ENCODE measurements at regions not wholly inside any gene's neighbourhood (a gene's known extent, or its start where the extent isn't known, plus 50 kb on each side); places are given as distances from the start of the nearest gene placed in this dataset.

DNA sequence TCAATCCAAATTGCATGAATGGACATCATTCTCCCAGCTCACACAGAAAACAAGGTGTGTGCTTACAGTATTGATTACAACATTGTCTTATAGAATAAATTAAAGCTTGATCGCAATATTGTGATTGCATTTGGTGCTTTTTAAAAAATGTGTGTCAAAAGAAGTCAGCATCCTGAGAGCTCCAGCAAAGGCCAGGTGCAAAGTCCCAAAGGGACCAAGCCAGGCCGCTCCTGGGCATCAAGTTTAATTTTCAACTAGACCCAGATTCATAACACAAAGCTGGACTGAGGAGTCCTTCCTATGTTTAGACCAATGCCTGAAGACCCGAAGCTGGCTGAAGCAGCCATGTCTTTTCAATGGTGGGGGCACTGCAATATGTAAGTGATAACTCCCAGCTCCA, 295.6 kb downstream of the IRX2 start:
- H3K4me1 Mint-ChIP-seq, result no peaks in the 10 kb centered on the region
- ATAC-seq (ENCODE audit: low read depth) (no peak), DNase-seq (ENCODE audit: low spot score in 2 of 2) (no peak)
- no peak overlapping the region for H3K27ac Mint-ChIP-seq
- no peaks in the 10 kb centered on the region for H3K9me3 Mint-ChIP-seq
- no peaks in the 10 kb centered on the region for H3K36me3 Mint-ChIP-seq
- H3K27me3 Mint-ChIP-seq, result peaks cover 2% of the 10 kb centered on the region
- no peak overlapping the region for H3K4me3 Mint-ChIP-seq

DNA sequence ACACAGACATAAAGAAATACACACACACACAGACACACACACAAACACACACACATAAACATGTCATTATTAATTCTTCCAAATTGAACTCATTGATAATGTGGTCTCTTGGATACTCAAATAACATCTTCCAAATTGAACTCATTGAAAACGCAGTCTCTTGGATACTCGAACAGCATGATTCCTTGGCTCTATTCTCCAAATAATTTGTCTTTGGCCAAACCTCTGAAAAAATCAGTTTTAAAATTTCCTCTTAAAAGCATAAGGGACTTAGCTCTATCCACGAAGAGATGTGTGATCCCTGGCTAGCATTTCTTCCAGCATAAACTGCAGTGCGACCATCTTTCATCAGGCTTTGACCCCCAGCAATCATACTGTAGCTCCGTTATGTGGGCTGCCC, 296.6 kb downstream of the IRX2 start:
- no peaks in the 10 kb centered on the region for H3K36me3 Mint-ChIP-seq
- no peak overlapping the region for H3K4me3 Mint-ChIP-seq
- H3K27me3 Mint-ChIP-seq, result no peaks in the 10 kb centered on the region
- ATAC-seq (ENCODE audit: low read depth) (no peak), DNase-seq (ENCODE audit: low spot score in 2 of 2) (no peak)
- H3K9me3 Mint-ChIP-seq, result no peaks in the 10 kb centered on the region
- H3K4me1 Mint-ChIP-seq, result no peaks in the 10 kb centered on the region
- no peak overlapping the region for H3K27ac Mint-ChIP-seq

DNA sequence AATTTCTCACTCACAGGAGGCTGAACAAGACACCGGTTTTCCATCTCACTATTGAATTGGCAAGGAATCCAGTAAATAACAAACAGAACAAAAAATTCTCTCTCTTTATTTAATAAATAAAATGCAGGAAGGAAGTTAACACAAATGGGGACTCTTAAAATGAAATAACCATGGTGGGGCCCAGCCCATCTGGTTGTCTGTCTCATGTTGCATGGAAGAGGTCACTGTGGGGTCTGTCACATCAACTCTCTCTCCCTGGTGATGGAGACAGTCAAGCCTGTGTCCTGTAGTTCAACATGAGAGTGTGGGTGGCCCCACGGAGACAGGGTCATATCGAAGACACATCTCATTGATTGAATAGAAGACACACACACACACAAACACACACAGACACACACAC, 297.7 kb downstream of the IRX2 start:
- ATAC-seq (ENCODE audit: low read depth) (no peak), DNase-seq (ENCODE audit: low spot score in 2 of 2) (no peak)
- H3K4me3 Mint-ChIP-seq, result no peak overlapping the region
- no peak overlapping the region for H3K27ac Mint-ChIP-seq
- H3K27me3 Mint-ChIP-seq, result no peaks in the 10 kb centered on the region
- H3K9me3 Mint-ChIP-seq, result no peaks in the 10 kb centered on the region
- H3K4me1 Mint-ChIP-seq, result no peaks in the 10 kb centered on the region
- no peaks in the 10 kb centered on the region for H3K36me3 Mint-ChIP-seq

DNA sequence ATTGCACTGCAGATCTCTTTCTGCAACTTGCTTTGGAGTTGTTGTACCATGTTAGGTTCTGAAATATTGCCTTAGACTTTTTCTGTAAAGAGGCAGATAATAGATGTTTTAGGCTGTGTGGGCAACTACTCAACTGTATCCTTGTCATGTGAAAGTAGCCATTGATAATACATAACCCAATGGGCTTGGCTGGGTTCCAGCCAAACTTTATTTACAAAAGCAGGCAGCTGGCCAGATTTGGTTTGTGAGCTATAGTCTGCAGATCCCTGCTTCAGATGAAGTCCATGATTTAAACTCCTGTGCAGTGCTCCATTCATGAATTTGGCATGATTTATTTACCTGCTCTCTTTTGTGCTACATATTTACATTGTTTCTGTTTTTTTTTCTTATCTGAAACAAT, 300.4 kb downstream of the IRX2 start:
- Mint-ChIP-seq H3K4me3 (no peak overlapping the region), H3K36me3 (no peaks in the 10 kb centered on the region), H3K27me3 (no peaks in the 10 kb centered on the region), H3K9me3 (peaks cover 11% of the 10 kb centered on the region), H3K27ac (no peak overlapping the region), H3K4me1 (no peaks in the 10 kb centered on the region)
- DNase-seq (ENCODE audit: low spot score in 2 of 2) (no peak), ATAC-seq (ENCODE audit: low read depth) (no peak)

DNA sequence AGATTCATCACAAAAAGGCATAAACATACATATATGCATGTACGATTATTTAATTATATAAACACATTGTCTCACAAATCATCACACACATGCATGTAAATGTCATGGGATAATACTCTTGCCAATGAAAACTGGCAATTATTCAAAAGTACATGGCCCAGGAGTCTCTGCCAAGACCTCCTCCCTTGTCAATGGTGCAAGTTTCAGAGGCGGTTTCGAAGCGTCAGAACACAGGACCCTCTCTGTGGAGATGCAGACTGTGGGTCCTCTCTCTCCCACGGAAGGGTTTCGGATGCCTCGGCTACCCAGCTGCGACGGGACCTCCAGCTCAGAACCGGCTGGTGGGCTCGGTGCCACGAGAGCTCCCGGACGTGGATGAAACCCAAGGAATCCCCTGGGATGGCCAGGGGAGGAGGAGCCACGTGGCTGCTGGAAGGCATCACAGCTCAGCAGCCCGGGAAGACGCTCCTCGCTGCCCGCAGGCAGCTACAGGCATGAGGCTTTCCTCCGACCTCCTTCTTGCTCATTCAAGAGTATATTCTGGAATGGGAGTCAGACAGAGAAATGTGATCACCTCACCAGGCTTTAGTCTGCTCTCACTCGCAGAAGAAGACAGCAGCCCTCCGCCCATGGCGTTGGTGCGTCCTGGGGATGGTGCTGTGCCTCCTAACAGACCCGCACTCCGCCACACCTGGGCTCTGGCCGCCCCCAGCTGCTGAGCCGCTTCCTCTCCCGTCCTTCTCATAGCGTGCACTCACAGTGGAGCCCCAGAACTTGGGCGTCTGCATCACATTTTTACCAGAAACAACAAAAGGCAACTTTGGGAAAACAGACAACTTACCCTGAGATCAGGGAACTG, 308.8 kb downstream of the IRX2 start:
- DNase-seq (ENCODE audit: low spot score in 2 of 2), result no peak
- Mint-ChIP-seq H3K4me3 (no peak overlapping the region), H3K9me3 (peaks cover 9% of the 10 kb centered on the region), H3K27ac (no peak overlapping the region), H3K4me1 (no peaks in the 10 kb centered on the region), H3K27me3 (no peaks in the 10 kb centered on the region), H3K36me3 (no peaks in the 10 kb centered on the region)
- ATAC-seq (ENCODE audit: low read depth), result no peak

DNA sequence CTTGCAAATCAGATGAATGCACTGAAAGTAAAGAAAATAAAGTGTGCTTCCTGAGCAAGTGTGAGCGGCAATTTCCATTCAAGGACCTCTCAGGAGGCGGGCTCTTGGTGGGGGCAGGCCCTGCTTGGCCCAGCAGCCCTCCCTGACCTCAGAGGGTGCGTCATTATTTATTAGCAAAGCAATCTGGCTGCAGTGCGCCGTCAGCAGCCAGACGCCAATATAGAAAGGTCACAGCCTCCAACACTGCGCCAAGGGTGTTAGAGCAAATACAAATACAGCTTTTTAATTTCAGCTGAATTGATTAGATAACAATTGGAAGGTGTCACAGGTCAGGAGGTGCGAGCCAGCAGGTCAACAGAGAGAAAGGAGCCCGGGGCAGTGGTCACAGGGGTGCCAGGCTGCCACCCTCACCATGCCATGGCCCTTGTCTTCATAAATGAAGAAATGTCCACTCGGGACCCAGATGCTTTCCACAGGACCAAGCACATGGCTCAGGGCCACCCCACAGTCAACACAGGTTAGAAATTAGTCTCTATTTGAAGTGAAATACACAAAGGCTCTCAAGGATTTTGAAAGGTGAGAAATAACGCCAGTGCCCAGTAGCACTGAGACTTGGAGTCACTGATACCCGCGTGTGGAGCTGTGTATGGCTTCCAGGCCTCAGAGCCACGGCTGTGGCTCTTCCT, 309.8 kb downstream of the IRX2 start:
- Mint-ChIP-seq H3K4me1 (no peaks in the 10 kb centered on the region), H3K4me3 (no peak overlapping the region), H3K36me3 (no peaks in the 10 kb centered on the region), H3K27ac (no peak overlapping the region), H3K9me3 (peaks cover 2% of the 10 kb centered on the region), H3K27me3 (no peaks in the 10 kb centered on the region)
- ATAC-seq (ENCODE audit: low read depth) (no peak), DNase-seq (ENCODE audit: low spot score in 2 of 2) (no peak)

DNA sequence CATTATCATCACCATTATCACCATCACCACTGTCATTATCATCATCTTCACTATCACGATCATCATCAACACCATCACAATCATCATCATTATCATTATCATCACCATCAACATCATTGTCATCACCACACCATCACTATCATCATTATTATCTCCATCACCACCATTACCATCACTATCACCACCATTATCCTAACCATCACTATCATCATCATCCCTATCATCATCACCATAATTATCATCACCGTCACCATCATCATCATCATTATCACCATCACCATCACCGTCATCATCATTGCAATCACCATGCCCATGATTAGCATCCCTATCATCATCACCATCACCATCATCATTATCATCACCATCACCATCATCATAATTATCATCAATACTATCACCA, 311.9 kb downstream of the IRX2 start:
- Mint-ChIP-seq H3K4me3 (no peak overlapping the region), H3K4me1 (no peaks in the 10 kb centered on the region), H3K27me3 (no peaks in the 10 kb centered on the region), H3K27ac (no peak overlapping the region), H3K36me3 (no peaks in the 10 kb centered on the region), H3K9me3 (no peaks in the 10 kb centered on the region)
- ATAC-seq (ENCODE audit: low read depth) (no peak), DNase-seq (ENCODE audit: low spot score in 2 of 2) (no peak)

DNA sequence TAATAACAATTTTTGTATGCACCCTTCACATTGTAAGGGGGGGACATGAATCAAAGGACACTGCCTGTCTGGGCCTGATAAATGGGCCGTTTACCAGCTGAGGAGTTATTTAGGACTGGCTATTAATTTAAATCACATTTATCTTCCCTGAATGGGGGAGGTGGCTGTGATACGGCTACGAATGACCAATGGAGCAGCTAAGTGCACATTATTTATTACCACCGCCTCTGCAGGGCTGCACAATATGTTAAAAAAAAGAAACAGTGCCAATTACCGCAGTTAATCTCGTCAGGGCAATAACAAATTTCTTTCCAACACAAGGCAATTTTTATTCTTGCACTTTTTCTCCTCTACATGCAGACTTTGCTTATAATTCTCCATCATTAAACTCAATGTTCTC, 318.4 kb downstream of the IRX2 start:
- no peak for ATAC-seq (ENCODE audit: low read depth)
- no peaks in the 10 kb centered on the region for H3K36me3 Mint-ChIP-seq
- no peak for DNase-seq (ENCODE audit: low spot score in 2 of 2)
- no peak overlapping the region for H3K4me3 Mint-ChIP-seq
- no peaks in the 10 kb centered on the region for H3K4me1 Mint-ChIP-seq
- H3K27me3 Mint-ChIP-seq, result no peaks in the 10 kb centered on the region
- no peaks in the 10 kb centered on the region for H3K9me3 Mint-ChIP-seq
- H3K27ac Mint-ChIP-seq, result no peak overlapping the region

DNA sequence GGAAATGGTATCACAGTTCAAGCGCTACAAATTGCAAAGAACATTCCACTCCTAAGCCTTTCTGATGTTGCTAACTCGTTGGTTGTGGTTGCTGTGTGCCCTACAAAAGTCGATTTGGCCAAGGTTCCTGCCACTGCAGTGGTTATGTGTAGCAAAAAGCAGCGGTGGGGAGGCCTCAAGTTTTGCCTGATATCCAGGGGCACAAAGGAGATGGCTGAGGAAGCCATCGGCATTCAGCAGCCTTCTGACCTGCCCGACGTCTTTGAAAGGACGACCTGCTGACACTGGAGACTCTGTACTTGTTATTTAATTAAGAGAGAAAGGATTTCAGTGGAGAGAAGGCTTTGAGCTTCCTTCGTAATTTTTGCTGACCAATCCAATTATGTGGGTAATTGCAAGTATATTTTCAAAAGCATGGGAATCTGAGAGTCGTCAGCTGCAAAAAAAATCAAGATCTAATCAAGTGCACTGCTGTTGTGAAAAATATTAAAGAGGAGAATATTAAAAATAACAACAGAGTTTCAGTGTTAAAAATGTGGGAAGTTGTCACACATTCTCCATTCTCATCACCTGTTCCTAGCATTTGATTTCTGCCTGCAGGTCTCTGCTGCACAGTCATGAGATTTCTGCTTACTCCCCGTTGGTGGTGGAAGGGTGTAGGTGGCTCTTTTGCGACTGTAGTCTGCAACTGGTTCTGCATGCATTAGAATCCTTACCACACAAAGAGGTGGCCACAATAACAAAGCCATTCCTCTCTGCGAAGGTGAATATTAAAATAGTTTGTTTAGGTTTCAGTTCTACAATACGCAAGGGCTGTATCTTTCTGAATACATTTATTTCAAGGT, 319.2 kb downstream of the IRX2 start:
- H3K27me3 Mint-ChIP-seq, result no peaks in the 10 kb centered on the region
- no peak overlapping the region for H3K4me3 Mint-ChIP-seq
- H3K9me3 Mint-ChIP-seq, result no peaks in the 10 kb centered on the region
- no peak overlapping the region for H3K27ac Mint-ChIP-seq
- ATAC-seq (ENCODE audit: low read depth) (no peak), DNase-seq (ENCODE audit: low spot score in 2 of 2) (no peak)
- no peaks in the 10 kb centered on the region for H3K4me1 Mint-ChIP-seq
- H3K36me3 Mint-ChIP-seq, result no peaks in the 10 kb centered on the region

DNA sequence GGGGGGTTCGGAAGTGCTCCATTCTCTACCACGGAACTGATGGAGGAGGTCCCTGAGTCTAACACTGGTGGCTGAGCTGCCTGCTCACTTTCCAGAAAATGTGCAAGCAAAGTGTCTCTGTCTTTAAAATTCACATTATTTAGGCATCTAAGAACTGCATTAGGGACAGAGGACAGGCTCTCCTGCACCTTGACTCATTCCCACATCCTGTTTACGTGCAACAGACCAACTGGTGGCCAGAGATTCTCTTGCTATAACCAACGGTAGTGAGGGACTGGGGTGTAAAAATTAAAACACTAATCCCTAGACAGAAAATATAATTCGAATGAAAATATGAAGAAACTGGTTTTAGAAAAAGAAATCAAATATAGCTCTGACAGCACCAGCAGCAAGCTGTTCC, 320.9 kb downstream of the IRX2 start:
- H3K27me3 Mint-ChIP-seq, result no peaks in the 10 kb centered on the region
- H3K27ac Mint-ChIP-seq, result no peak overlapping the region
- H3K4me3 Mint-ChIP-seq, result no peak overlapping the region
- DNase-seq (ENCODE audit: low spot score in 2 of 2) (no peak), ATAC-seq (ENCODE audit: low read depth) (no peak)
- H3K4me1 Mint-ChIP-seq, result no peaks in the 10 kb centered on the region
- no peaks in the 10 kb centered on the region for H3K9me3 Mint-ChIP-seq
- H3K36me3 Mint-ChIP-seq, result no peaks in the 10 kb centered on the region

DNA sequence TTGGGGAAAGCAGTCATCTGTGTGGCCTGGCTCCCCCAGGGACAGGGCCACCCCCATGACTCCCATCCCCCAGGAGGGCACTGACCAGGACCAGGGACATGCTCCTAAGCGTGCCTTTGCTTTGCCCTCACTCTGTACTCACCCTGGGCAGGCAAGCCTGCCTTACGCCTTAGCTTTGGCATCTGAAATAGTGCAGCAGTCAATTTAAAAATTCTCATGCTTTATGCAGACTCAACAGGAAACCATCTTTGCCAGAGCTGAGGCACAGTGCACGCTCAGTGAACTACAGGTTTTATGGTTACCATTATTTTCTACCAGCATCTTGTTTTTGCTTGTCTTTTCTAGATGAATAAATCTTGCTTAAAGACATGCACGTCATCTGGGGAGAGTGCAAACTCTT, 323.5 kb downstream of the IRX2 start:
- ATAC-seq (ENCODE audit: low read depth) (no peak), DNase-seq (ENCODE audit: low spot score in 2 of 2) (no peak)
- no peaks in the 10 kb centered on the region for H3K36me3 Mint-ChIP-seq
- no peak overlapping the region for H3K27ac Mint-ChIP-seq
- H3K4me3 Mint-ChIP-seq, result no peak overlapping the region
- H3K27me3 Mint-ChIP-seq, result no peaks in the 10 kb centered on the region
- no peaks in the 10 kb centered on the region for H3K9me3 Mint-ChIP-seq
- H3K4me1 Mint-ChIP-seq, result no peaks in the 10 kb centered on the region

DNA sequence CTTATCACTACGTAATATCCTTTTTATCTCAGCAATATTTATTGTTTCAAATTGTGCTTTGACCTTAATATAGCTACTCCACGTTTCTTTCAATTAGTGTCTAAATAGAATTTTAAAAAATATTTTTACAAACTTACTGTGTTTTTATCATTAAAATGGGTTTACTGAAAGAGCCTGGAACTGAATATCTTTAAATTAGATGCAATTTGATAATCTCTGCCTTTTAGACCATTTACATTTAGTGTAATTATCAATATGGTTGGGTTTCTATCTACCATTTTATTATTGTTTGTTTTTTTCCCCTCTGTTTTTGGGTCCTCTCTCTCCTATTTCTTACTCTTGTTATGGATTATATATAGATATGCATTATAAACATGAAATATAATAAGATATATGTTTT, 327.8 kb downstream of the IRX2 start:
- DNase-seq (ENCODE audit: low spot score in 2 of 2) (no peak), ATAC-seq (ENCODE audit: low read depth) (no peak)
- no peak overlapping the region for H3K4me3 Mint-ChIP-seq
- peaks cover 9% of the 10 kb centered on the region for H3K9me3 Mint-ChIP-seq
- no peak overlapping the region for H3K27ac Mint-ChIP-seq
- H3K27me3 Mint-ChIP-seq, result no peaks in the 10 kb centered on the region
- no peaks in the 10 kb centered on the region for H3K36me3 Mint-ChIP-seq
- no peaks in the 10 kb centered on the region for H3K4me1 Mint-ChIP-seq

DNA sequence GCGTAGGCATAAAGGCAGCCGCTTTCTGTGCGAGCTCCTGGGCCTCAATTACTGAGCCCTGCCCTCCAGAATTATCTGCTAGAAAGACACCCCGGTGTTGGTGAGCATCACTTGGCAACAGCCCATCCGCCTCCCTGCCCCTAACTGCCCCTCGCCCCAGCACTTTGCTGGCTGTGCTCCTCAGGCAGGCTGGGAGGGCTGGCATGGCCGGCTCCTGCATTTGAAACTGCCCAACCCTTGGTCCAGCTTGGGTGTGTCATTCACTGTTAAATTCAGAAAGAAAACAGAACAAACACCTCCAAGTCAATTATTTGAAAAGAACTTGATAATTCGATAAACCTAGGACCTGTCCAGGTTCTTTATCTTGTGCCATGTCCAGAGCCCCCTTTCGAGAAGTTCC, 334.2 kb downstream of the IRX2 start:
- Mint-ChIP-seq H3K4me3 (no peak overlapping the region), H3K27me3 (peaks cover 2% of the 10 kb centered on the region)

DNA sequence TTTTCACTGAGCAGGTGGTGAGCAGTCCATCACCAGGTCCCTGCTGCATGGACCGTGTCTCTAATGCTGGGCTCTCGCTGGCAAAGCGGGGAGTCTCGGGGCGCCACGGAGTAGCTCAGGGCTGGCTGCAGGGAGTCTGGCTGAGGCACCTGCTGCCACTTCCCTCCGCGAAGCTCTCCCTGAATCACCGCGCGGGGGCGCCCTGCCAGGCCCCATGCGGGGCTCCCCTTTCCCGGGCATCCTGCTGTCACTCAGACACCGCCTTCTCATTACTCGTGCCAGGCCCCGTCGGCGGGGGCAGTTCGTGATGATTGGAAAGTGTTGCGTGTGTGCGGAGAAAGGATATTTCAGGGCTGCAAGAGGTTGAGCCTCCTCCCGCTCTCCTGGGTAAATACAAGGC, 335.8 kb downstream of the IRX2 start:
- H3K36me3 Mint-ChIP-seq, result no peaks in the 10 kb centered on the region
- no peaks in the 10 kb centered on the region for H3K4me1 Mint-ChIP-seq
- H3K9me3 Mint-ChIP-seq, result peaks cover 8% of the 10 kb centered on the region
- no peak overlapping the region for H3K4me3 Mint-ChIP-seq
- ATAC-seq (ENCODE audit: low read depth), result no peak
- DNase-seq (ENCODE audit: low spot score in 2 of 2), result no peak
- peaks cover 2% of the 10 kb centered on the region for H3K27me3 Mint-ChIP-seq
- H3K27ac Mint-ChIP-seq, result no peak overlapping the region

More for the DNA sequence above, 334.2 kb downstream of the IRX2 start:
- no peak for ATAC-seq (ENCODE audit: low read depth)
- no peaks in the 10 kb centered on the region for H3K4me1 Mint-ChIP-seq
- H3K36me3 Mint-ChIP-seq, result no peaks in the 10 kb centered on the region
- H3K9me3 Mint-ChIP-seq, result peaks cover 11% of the 10 kb centered on the region
- no peak overlapping the region for H3K27ac Mint-ChIP-seq
- no peak for DNase-seq (ENCODE audit: low spot score in 2 of 2)

All from memory B cell (primary cell).